Subcutaneous abdominal adipose tissue (tissue), 5 donors: ENCODE measurements at regions not wholly inside any gene's neighbourhood (a gene's known extent, or its start where the extent isn't known, plus 50 kb on each side); places are given as distances from the start of the nearest gene placed in this dataset.
A peak's percentile ranks its signal among the peaks of the same experiment; 100 is the strongest.

ENCODE experiments used
- H3K27ac ChIP-seq: one replicate; pipeline ENCODE4 v1.7.0; 2013; ENCODE audit warnings: low read depth, mild to moderate bottlenecking, inconsistent platforms, low read length, moderate library complexity
- H3K27me3 ChIP-seq, 5 donors: one replicate each; pipeline ENCODE4 v1.7.0; 2013; ENCODE audit warnings: low read length in 5 of 5, inconsistent platforms in 1 of 5; ENCODE audit not compliant: control insufficient read depth in 5 of 5, insufficient read depth in 4 of 5
- H3K36me3 ChIP-seq, 5 donors: one replicate each; pipeline ENCODE4 v1.7.0; 2013; ENCODE audit warnings: low read length in 5 of 5; ENCODE audit not compliant: control insufficient read depth in 5 of 5, insufficient read depth in 5 of 5
- H3K4me1 ChIP-seq, 5 donors: one replicate each; pipeline ENCODE4 v1.7.0; 2013; ENCODE audit warnings: low read length in 5 of 5, mild to moderate bottlenecking in 3 of 5, moderate library complexity in 1 of 5; ENCODE audit not compliant: control insufficient read depth in 5 of 5, insufficient read depth in 5 of 5
- H3K4me3 ChIP-seq, 5 donors: one replicate each; pipeline ENCODE4 v1.7.0; 2013; ENCODE audit warnings: low read length in 5 of 5, low read depth in 1 of 5
- H3K9ac ChIP-seq, 5 donors: one replicate each; pipeline ENCODE4 v1.7.0; 2013; ENCODE audit warnings: low read length in 5 of 5, mild to moderate bottlenecking in 4 of 5, moderate library complexity in 3 of 5
- H3K9me3 ChIP-seq, 5 donors: one replicate each; pipeline ENCODE4 v1.7.0; 2013; ENCODE audit warnings: low read length in 5 of 5; ENCODE audit not compliant: control insufficient read depth in 5 of 5
- donor health status: healthy.
- donor health status: healthy.
- donor health status: healthy.
- donor health status: healthy.
- donor health status: healthy.

DNA sequence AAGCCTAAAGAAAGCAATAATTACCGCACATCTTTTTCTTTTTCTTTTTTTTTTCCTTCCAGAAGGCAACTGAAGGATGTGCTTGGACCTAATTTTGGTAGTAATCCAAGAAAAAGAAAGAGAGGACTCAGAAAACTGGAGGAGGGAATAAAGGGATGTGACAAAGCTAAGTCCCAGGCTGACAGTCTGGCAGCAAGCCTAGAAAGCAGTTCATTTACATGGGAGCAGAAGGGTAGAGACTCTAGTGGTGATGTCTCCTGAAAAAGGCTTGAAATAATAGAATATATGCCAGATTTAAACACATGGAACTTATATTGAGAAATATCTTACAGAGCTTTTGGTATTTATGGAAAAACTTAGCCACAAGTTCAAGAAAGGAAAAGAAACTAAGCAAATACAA, 101.0 kb upstream of the SHISA6 start:
- Histone ChIP-seq H3K4me1 (peaks cover 0 to 16% (median 6%) of the 10 kb centered on the region in 5 donors), H3K9ac (no peak overlapping the region), H3K36me3 (no peaks in the 10 kb centered on the region), H3K9me3 (no peaks in the 10 kb centered on the region), H3K27ac (no peak overlapping the region), H3K4me3 (no peak overlapping the region), H3K27me3 (no peaks in the 10 kb centered on the region)

DNA sequence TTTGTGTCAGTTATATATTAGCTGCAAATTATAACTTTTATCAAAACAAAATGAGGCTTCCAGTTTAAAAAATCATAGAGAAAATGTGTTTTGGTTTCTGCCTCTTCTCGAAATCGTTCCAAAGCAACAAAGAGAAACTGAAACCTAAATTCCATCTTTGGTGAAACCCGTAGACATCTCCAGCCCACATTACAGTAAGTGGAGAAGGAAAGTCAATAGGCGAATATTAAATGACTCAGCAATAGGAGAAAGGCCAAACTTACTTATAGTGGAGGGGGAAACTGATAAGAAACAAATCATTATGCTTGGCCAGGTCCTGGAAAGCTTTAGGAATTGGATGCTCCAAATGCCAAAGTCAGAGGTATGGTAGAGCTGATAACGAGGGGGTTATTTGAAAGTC, 103.0 kb upstream of the SHISA6 start:
- H3K27me3 ChIP-seq = no peaks in the 10 kb centered on the region
- no peak overlapping the region for H3K9ac ChIP-seq
- no peak overlapping the region for H3K27ac ChIP-seq
- no peaks in the 10 kb centered on the region for H3K9me3 ChIP-seq
- no peaks in the 10 kb centered on the region for H3K36me3 ChIP-seq
- peaks cover 0 to 16% (median 4%) of the 10 kb centered on the region in 5 donors for H3K4me1 ChIP-seq
- H3K4me3 ChIP-seq = peak overlapping the region in 4 of 5 donors; percentile 23 to 49 (median 24)

DNA sequence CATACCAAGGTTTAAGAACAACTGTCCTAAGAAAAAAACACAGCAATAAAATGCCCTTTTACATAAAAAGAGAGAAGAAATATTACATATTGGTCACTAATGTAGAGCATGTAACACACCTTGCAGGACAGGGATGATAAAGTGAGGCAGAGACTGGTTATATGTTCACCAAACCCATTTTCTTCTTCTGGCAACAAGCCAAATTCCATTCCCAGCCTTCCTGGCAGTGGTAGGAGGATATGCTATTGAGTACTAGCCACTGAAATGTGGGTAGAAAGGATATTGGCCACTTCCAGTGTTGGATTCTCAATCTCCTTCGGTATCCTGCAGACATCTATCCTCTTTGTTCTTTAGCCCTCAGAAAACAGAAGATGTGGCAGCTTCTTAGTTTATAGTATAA, 105.2 kb upstream of the SHISA6 start:
- no peaks in the 10 kb centered on the region for H3K9me3 ChIP-seq
- H3K4me3 ChIP-seq = no peak overlapping the region
- no peak overlapping the region for H3K27ac ChIP-seq
- H3K4me1 ChIP-seq = peaks cover 0 to 16% (median 4%) of the 10 kb centered on the region in 5 donors
- H3K27me3 ChIP-seq = no peaks in the 10 kb centered on the region
- no peak overlapping the region for H3K9ac ChIP-seq
- H3K36me3 ChIP-seq = no peaks in the 10 kb centered on the region

DNA sequence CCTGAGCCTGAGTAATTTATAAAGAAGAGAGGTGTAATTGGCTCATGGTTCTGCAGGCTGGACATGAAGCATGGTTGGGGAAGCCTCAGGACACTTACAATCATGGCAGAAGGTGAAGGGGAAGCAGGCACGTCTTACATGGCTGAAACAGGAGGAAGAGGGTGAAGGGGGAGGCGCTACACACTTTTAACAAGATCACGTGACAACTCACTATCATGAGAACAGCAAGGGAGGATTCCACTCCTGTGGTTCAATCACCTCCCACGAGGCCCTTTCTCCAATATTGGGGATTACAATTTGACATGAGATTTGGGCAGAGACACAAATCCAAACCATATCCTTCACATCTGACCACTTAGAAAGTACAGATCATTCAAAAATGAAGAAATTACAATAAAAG, 110.6 kb upstream of the SHISA6 start:
- Histone ChIP-seq H3K4me1 (no peaks in the 10 kb centered on the region), H3K27ac (no peak overlapping the region), H3K27me3 (no peaks in the 10 kb centered on the region), H3K4me3 (no peak overlapping the region), H3K9me3 (no peaks in the 10 kb centered on the region), H3K36me3 (no peaks in the 10 kb centered on the region), H3K9ac (no peak overlapping the region)

DNA sequence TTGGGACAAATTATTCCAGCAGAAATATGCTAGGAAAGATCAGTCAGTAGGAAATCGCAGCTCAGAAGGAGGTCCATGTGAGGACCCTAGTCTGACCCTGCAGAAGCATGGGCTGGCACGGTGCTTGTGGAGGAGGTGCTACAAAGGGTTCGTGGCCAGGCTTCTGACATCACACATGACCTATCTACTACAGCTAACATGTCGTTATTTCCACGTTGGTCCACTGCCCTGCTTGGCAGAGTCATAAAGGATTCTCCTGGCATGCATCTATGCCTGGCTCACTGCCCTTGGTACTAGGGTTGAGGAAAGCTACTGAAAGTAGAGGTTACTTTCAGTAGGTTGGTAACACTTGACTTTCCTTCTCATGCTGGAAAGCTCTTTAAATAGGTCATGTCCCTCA, 118.1 kb upstream of the SHISA6 start:
- H3K9ac ChIP-seq = no peak overlapping the region
- H3K9me3 ChIP-seq = no peaks in the 10 kb centered on the region
- no peaks in the 10 kb centered on the region for H3K36me3 ChIP-seq
- no peaks in the 10 kb centered on the region for H3K27me3 ChIP-seq
- H3K4me1 ChIP-seq = peaks cover 0 to 10% (median 4%) of the 10 kb centered on the region in 5 donors
- H3K27ac ChIP-seq = no peak overlapping the region
- H3K4me3 ChIP-seq = no peak overlapping the region

DNA sequence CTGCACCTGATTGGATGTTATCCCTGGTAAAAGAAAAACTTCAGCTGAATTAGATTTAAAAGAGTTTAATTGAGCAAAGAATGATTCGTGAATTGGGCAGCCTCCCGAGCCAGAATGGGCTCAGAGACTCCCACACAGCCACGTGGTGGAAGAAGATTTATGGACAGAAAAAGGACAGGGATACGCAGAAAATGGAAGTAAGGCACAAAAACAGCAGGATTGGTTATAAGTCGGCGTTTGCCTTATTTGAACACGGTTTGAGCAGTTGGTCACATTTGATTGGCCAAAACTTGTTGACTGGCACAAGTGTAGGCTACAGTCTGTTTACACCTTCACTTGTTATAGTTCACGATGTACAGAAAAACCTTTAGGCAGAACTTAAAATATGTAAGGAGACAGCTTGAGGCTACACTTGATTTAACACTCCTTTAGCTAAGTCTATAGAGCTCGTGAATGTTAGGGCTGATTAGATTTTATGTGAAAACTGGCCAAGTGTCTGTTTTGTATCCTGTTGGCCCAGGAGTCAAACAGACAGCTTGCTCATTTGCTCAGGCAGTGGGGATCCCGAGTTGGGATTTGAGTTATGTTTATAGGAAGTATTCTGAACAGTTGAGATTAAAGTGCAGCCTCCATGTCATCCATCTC, 119.5 kb upstream of the SHISA6 start:
- Histone ChIP-seq H3K9me3 (no peaks in the 10 kb centered on the region), H3K4me1 (peaks cover 0 to 10% (median 4%) of the 10 kb centered on the region in 5 donors), H3K9ac (no peak overlapping the region), H3K36me3 (no peaks in the 10 kb centered on the region), H3K4me3 (no peak overlapping the region), H3K27ac (no peak overlapping the region), H3K27me3 (no peaks in the 10 kb centered on the region)

DNA sequence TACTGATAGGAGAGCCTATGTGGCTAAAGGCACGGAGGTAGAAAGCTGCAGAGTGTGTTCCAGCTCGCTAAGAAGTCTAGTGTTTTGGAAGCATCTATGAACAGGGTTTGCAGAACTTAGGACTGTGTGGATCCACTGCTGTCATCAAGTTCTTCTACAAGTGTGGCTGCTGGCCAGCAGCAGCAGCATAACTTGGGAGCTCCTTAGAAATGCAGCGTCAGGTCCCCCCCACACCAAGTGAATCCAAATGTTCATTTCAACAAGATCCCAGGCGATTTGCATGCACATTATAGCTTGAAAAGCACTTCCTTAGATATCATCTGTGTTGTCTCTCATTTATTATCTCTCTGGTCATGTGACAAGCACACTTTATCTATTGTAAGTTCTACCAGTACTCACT, 131.9 kb upstream of the SHISA6 start:
- Histone ChIP-seq H3K9ac (no peak overlapping the region), H3K4me1 (no peaks in the 10 kb centered on the region), H3K27me3 (peaks cover 0 to 3% (median 0%) of the 10 kb centered on the region in 5 donors), H3K27ac (no peak overlapping the region), H3K36me3 (no peaks in the 10 kb centered on the region), H3K4me3 (no peak overlapping the region), H3K9me3 (peaks cover 0 to 2% (median 0%) of the 10 kb centered on the region in 5 donors)

DNA sequence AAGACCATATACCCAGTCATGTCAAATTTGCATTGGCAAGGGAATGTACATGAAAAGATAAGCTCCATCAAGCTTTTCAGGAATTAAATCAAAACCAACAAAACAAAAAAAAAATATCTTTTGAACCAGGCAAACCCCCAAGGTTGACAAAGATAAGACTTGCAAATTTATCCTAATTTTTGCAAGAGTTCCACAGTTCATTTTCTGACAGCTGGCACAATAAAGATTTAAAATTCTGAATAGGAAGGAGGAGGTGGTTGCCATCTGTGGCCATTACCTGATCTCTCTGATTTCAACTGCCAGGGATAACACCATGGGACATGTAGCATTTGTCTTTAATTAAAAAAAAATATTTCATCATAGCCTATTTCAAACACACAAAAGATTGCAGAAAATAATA, 135.9 kb upstream of the SHISA6 start:
- Histone ChIP-seq H3K27ac (no peak overlapping the region), H3K4me1 (no peaks in the 10 kb centered on the region), H3K9me3 (no peaks in the 10 kb centered on the region), H3K9ac (no peak overlapping the region), H3K36me3 (no peaks in the 10 kb centered on the region), H3K27me3 (peaks cover 0 to 3% (median 0%) of the 10 kb centered on the region in 5 donors), H3K4me3 (no peak overlapping the region)

DNA sequence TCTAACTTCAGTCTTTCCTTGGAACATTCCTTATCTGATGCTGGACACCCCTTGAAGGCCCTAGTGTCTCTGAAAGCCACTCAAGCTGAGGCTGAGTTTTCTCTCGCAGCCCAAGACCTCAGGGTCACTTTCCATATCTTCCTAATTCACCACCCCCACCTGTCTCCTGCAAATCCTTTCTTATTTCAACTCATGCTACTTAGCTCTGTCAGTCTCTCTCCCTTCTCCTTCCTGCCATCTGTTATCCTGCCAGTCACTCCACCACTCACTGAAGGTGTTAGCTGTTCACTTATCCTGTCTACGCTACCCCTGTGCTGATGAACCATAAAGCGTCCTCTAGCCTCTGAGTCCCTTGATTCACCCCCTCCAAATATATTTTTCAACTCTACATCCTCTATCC, 143.9 kb upstream of the SHISA6 start:
- peaks cover 0 to 5% (median 0%) of the 10 kb centered on the region in 5 donors for H3K27me3 ChIP-seq
- H3K36me3 ChIP-seq = no peaks in the 10 kb centered on the region
- H3K4me3 ChIP-seq = no peak overlapping the region
- no peaks in the 10 kb centered on the region for H3K9me3 ChIP-seq
- no peak overlapping the region for H3K27ac ChIP-seq
- H3K4me1 ChIP-seq = no peaks in the 10 kb centered on the region
- H3K9ac ChIP-seq = no peak overlapping the region

DNA sequence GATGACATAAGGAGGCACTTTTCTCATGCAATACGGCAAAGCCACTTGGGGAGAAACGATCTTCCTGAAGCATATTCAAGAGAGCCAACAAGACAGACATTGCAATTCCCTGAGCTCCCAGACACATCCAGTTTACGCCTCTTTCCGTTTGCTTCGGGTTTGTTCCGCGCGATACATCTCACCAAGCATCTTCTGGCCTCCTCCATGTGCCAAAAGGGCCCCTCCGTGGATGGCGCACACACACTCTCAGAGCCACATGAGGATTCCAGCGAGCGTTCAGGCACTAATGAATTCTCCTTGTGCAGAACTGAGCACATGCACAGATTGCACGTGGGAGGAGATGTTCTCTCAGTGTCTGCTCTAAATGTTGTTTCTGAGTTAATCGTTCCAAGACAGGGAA, 146.7 kb upstream of the SHISA6 start:
- Histone ChIP-seq H3K27ac (no peak overlapping the region), H3K4me1 (no peaks in the 10 kb centered on the region), H3K27me3 (peaks cover 0 to 5% (median 0%) of the 10 kb centered on the region in 5 donors), H3K9ac (no peak overlapping the region), H3K9me3 (no peaks in the 10 kb centered on the region), H3K36me3 (no peaks in the 10 kb centered on the region), H3K4me3 (no peak overlapping the region)
